Tibial artery (tissue), 4 donors: ENCODE measurements at regions not wholly inside any gene's neighbourhood (a gene's known extent, or its start where the extent isn't known, plus 50 kb on each side); places are given as distances from the start of the nearest gene placed in this dataset.

ENCODE experiments used
- DNase-seq, 2 donors: peaks; one replicate each; pipeline ENCODE4 v3.0.0-alpha.2; 2019
- H3K27ac ChIP-seq, 2 donors: fragments of 200-600 bp; sonication (generic) in 1 of 2; 1 replicate in 1 of 2; 2 replicates in 1 of 2; pipeline ENCODE4 v1.5.1; 2018 to 2019; ENCODE audit warnings: mild to moderate bottlenecking in 1 of 2
- H3K27me3 ChIP-seq, 2 donors: fragments of 200-600 bp; sonication (generic) in 1 of 2; one replicate each; pipeline versions ENCODE4 v1.5.1 to v1.6.0; 2016 to 2019
- H3K36me3 ChIP-seq, 3 donors: fragments of 200-600 bp; sonication (generic) in 2 of 3; one replicate each; pipeline ENCODE4 v1.5.1; 2016 to 2019; ENCODE audit warnings: mild to moderate bottlenecking in 2 of 3
- H3K4me1 ChIP-seq, 4 donors: fragments of 200-600 bp; sonication (generic) in 2 of 4; 1 replicate in 3 of 4; 2 replicates in 1 of 4; pipeline ENCODE4 v1.5.1; 2016 to 2019
- H3K4me3 ChIP-seq, 2 donors: fragments of 200-600 bp; sonication (generic) in 1 of 2; 1 replicate in 1 of 2; 2 replicates in 1 of 2; pipeline ENCODE4 v1.5.1; 2018 to 2019; ENCODE audit warnings: mild to moderate bottlenecking in 2 of 2
- H3K9me3 ChIP-seq, 3 donors: fragments of 200-600 bp; sonication (generic) in 1 of 3; one replicate each; pipeline ENCODE4 v1.5.1; 2016 to 2019
- intact Hi-C: fragments of 100-400 bp; cut with DNase I; formaldehyde crosslinking; loops from one replicate; pipeline ENCODE4 v1.15.0; 2023; ENCODE audit warnings: low total_unique reads
- TF ChIP-seq, protein P1 (sequence below), 2 experiments: fragments of 200-600 bp in 1 of 2; fragments of 450-650 bp in 1 of 2; IDR thresholded peaks; one replicate each; pipeline ENCODE4 v1.5.1; 2017 to 2019; ENCODE audit warnings: antibody characterized with exemption in 2 of 2, mild to moderate bottlenecking in 1 of 2, moderate library complexity in 1 of 2

DNA sequence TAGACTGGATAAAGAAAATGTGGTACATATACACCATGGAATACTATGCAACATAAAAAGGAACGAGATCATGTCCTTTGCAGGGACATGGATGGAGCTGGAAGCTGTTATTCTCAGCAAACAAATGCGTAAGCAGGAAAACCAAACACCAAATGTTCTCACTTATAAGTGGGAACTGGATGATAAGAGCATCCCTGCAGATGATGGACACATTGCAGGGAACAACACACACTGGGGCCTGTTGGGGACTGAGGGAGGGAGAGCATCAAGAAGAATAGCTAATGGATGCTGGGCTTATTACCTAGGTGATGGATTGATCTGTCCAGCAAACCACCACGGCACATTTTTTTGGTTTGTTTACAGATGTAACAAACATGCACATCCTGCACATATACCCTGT, 470.5 kb upstream of the CITED2 start:
- Histone ChIP-seq H3K4me3 (no peak overlapping the region), H3K9me3 (no peaks in the 10 kb centered on the region), H3K27me3 (no peaks in the 10 kb centered on the region), H3K27ac (no peak overlapping the region), H3K4me1 (peaks cover 0 to 7% (median 0%) of the 10 kb centered on the region in 4 donors), H3K36me3 (no peaks in the 10 kb centered on the region)
- DNase-seq, result no peak
- TF ChIP-seq, protein P1, sequence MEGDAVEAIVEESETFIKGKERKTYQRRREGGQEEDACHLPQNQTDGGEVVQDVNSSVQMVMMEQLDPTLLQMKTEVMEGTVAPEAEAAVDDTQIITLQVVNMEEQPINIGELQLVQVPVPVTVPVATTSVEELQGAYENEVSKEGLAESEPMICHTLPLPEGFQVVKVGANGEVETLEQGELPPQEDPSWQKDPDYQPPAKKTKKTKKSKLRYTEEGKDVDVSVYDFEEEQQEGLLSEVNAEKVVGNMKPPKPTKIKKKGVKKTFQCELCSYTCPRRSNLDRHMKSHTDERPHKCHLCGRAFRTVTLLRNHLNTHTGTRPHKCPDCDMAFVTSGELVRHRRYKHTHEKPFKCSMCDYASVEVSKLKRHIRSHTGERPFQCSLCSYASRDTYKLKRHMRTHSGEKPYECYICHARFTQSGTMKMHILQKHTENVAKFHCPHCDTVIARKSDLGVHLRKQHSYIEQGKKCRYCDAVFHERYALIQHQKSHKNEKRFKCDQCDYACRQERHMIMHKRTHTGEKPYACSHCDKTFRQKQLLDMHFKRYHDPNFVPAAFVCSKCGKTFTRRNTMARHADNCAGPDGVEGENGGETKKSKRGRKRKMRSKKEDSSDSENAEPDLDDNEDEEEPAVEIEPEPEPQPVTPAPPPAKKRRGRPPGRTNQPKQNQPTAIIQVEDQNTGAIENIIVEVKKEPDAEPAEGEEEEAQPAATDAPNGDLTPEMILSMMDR (IDR thresholded peaks at IDR 0.05), result no peak
- intact Hi-C loops, result no loop called here

DNA sequence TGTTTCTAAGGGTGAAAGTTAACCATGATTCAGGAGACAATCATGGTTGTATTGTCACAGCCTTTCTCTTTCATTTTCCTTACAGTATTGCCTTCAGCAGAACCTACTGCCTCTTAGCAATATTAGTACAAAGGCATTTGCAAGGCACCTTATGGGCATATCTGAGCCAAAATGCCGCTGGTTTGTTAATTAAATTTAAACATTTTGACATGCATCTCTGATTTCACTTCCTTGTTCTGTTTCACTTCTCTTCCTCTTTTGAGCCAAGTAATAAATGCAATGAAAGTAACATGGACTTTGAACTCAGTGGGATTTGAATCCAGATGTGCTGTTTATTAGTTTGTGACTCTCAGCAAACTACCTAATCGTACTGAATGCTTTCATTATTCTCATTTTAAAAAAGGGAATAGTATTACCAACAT, 467.4 kb upstream of the CITED2 start:
- H3K4me1 ChIP-seq, result peaks cover 0 to 3% (median 0%) of the 10 kb centered on the region in 4 donors
- H3K27me3 ChIP-seq, result no peaks in the 10 kb centered on the region
- TF ChIP-seq, protein P1 (IDR thresholded peaks at IDR 0.05), result no peak
- no peaks in the 10 kb centered on the region for H3K9me3 ChIP-seq
- no peak overlapping the region for H3K27ac ChIP-seq
- H3K36me3 ChIP-seq, result no peaks in the 10 kb centered on the region
- intact Hi-C loops, result no loop called here
- H3K4me3 ChIP-seq, result no peak overlapping the region
- DNase-seq, result no peak

- Histone ChIP-seq H3K27me3 (no peaks in the 10 kb centered on the region), H3K4me1 (no peaks in the 10 kb centered on the region), H3K4me3 (peak overlapping the region; percentile 23), H3K36me3 (no peaks in the 10 kb centered on the region), H3K27ac (peak overlapping the region; percentile 51 to 66), H3K9me3 (no peaks in the 10 kb centered on the region)
- intact Hi-C loops, result no loop called here
- TF ChIP-seq, protein P1 (IDR thresholded peaks at IDR 0.05), result no peak
- DNase-seq, result peak; percentile 52 to 80
Observed at GRCh38 chr6:139839506-139840156, 465.2 kb upstream of the CITED2 start.

DNA sequence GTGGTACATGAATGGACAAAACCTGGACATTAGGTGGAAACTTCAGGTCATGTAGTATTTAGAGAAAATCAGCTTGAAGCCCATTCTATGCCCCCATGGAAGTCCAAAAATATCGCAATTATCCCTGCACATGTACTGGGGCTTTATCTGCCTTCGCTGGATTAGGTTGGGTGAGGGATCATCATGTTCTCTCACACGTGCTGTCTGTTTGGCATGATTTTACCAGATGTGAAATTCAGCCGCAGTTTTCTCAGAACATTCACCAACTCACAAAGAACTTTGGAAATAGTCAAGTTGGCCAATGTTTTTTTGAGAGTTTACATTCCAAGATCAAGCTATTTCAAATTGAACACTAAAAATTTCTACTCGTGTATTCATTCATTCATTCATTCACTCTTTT, 459.8 kb upstream of the CITED2 start:
- H3K9me3 ChIP-seq, result no peaks in the 10 kb centered on the region
- peaks cover 0 to 9% (median 0%) of the 10 kb centered on the region in 4 donors for H3K4me1 ChIP-seq
- DNase-seq, result no peak
- intact Hi-C loops, result no loop called here
- TF ChIP-seq, protein P1 (IDR thresholded peaks at IDR 0.05), result no peak
- no peaks in the 10 kb centered on the region for H3K36me3 ChIP-seq
- H3K27ac ChIP-seq, result no peak overlapping the region
- no peaks in the 10 kb centered on the region for H3K27me3 ChIP-seq
- no peak overlapping the region for H3K4me3 ChIP-seq

- no peak overlapping the region for H3K27ac ChIP-seq
Observed at GRCh38 chr6:139833592-139833991, 459.1 kb upstream of the CITED2 start.

More at GRCh38 chr6:139833592-139833991, 459.1 kb upstream of the CITED2 start:
- DNase-seq, result no peak
- Histone ChIP-seq H3K9me3 (no peaks in the 10 kb centered on the region), H3K4me1 (peaks cover 0 to 9% (median 0%) of the 10 kb centered on the region in 4 donors), H3K36me3 (no peaks in the 10 kb centered on the region), H3K27me3 (no peaks in the 10 kb centered on the region), H3K4me3 (no peak overlapping the region)
- TF ChIP-seq, protein P1 (IDR thresholded peaks at IDR 0.05), result no peak
- intact Hi-C loops, result no loop called here
